H1 (cell line): ENCODE measurements at regions not wholly inside any gene's neighbourhood (a gene's known extent, or its start where the extent isn't known, plus 50 kb on each side); places are given as distances from the start of the nearest gene placed in this dataset.

Experiments used
- ASH2L ChIP-seq: fragments of 200-600, 300-600 bp; sonication (generic); IDR thresholded peaks from one replicate; pipeline ENCODE4 v1.7.1; 2017; ENCODE audit warnings: low read length
- CHD2 ChIP-seq: IDR thresholded peaks from 2 replicates; pipeline ENCODE4 v1.6.1; 2012; ENCODE audit warnings: low read length, improper control_type of control experiment
- CHD7 ChIP-seq: fragments of 300-600 bp; sonication (generic); IDR thresholded peaks from 2 replicates; pipeline ENCODE4 v1.7.1; 2012; ENCODE audit warnings: low read length, moderate library complexity, mild to moderate bottlenecking, inconsistent platforms; ENCODE audit not compliant: insufficient replicate concordance
- CREB1 ChIP-seq: IDR thresholded peaks from 2 replicates; pipeline ENCODE4 v1.6.1; 2012; ENCODE audit warnings: inconsistent platforms
- EGR1 ChIP-seq: IDR thresholded peaks from 2 replicates; pipeline ENCODE4 v1.6.1; 2011; ENCODE audit warnings: low read depth, low read length, borderline replicate concordance
- JUN ChIP-seq: IDR thresholded peaks from 2 replicates; pipeline ENCODE4 v1.6.1; 2011; ENCODE audit warnings: low read depth, mild to moderate bottlenecking, improper control_type of control experiment, low read length
- POLR2A ChIP-seq, 2 experiments: IDR thresholded peaks; 1 replicate in 1 of 2; 2 replicates in 1 of 2; pipeline ENCODE4 v1.6.1; 2011; ENCODE audit warnings: low read depth in 2 of 2, low read length in 2 of 2, mild to moderate bottlenecking in 2 of 2; ENCODE audit errors: control extremely low read depth in 1 of 2
- POU5F1 ChIP-seq: IDR thresholded peaks from 2 replicates; pipeline ENCODE4 v1.6.1; 2011; ENCODE audit warnings: low read depth, mild to moderate bottlenecking, low read length, moderate library complexity
- RBBP5 ChIP-seq: IDR thresholded peaks from 2 replicates; pipeline ENCODE4 v1.7.1; 2012; ENCODE audit warnings: low read depth, mild to moderate bottlenecking, inconsistent platforms, low read length, moderate library complexity, borderline replicate concordance
- SAP30 ChIP-seq: fragments of 300-600 bp; sonication (generic); IDR thresholded peaks from 2 replicates; pipeline ENCODE4 v1.7.1; 2012; ENCODE audit warnings: low read length, moderate library complexity, mild to moderate bottlenecking, inconsistent platforms; ENCODE audit not compliant: insufficient read depth, insufficient replicate concordance
- SUZ12 ChIP-seq: fragments of 200-600 bp; sonication (generic); IDR thresholded peaks from 2 replicates; pipeline ENCODE4 v1.6.1; 2012; ENCODE audit warnings: mild to moderate bottlenecking, inconsistent platforms, low read length, moderate library complexity, mixed read lengths
- TCF12 ChIP-seq: IDR thresholded peaks from 2 replicates; pipeline ENCODE4 v1.6.1; 2011; ENCODE audit warnings: low read depth, mild to moderate bottlenecking, low read length

GRCh38 chr14:98298481-98299244, 973.3 kb downstream of the BCL11B start (continued):
- TF ChIP-seq CHD7 (no peak), JUN (no peak), SAP30 (no peak), POU5F1 (no peak), RBBP5 (no peak), CREB1 (no peak), CHD2 (no peak), TCF12 (no peak), SUZ12 (no peak), EGR1 (no peak), POLR2A (IDR thresholded peaks at IDR 0.05; ENCODE audit: control extremely low read depth in 1 of 2, low read depth in 2 of 2, low read length in 2 of 2) (no peak), ASH2L (no peak)
